Cardiac fibroblast (primary cell): ENCODE measurements at regions not wholly inside any gene's neighbourhood (a gene's known extent, or its start where the extent isn't known, plus 50 kb on each side); places are given as distances from the start of the nearest gene placed in this dataset.

Source experiments
- DNase-seq, 2 donors: peaks; one replicate each; pipeline versions ENCODE4 v3.0.0 to v3.0.0-alpha.2; 2010; ENCODE audit warnings: low read depth in 2 of 2
- H3K4me3 ChIP-seq, 2 donors: replicated peaks in 1 of 2; 1 replicate in 1 of 2; 2 replicates in 1 of 2; pipeline ENCODE4 v1.5.1; 2011; ENCODE audit warnings: low read depth in 2 of 2, low read length in 2 of 2, mild to moderate bottlenecking in 2 of 2, moderate library complexity in 1 of 2
- TF ChIP-seq, protein P1 (sequence below): IDR thresholded peaks from one replicate; pipeline ENCODE4 v1.5.1; 2011; ENCODE audit warnings: low read depth, mild to moderate bottlenecking, low read length, inconsistent platforms

DNA sequence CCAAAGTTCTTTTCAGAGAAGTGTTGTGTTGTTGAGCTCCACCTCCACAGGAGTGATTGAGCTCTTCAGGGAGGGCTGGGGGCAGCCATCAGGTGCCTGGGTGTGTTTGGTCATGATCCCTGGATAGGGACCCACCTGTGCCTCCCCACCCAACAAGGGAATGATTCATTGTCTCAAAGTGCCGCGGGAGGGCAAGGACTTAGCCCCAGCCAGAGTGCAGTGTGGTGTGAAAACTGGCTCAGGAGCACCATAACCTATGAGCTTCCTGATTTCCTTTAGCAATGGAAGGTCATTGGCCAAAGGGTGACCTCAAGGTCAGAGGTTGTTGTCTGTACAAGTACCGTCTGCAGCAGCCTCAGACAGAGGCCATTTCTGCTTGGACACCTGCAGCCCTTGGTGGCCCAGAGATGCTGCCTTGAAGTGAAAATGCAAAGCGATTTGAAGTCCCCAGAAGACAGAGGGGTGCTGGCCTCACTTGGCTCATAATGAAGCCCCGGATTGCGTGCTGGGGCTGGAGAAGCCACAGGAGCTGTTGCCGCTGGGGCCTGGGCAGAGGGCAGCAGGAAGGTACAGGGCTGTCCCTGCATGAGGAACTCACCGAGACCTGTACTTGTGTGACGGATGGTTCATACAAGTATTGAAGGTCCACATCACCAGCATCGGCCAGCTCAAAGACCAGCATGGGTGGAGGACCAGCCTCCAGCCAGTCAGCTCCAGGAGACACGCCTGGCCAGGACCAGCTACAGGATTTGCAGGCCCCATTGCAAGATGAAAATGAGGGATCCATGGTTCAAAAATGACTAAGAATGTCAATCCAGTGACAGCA is 100.6 kb upstream of the DUSP22 start:
- no peak for DNase-seq
- no peak overlapping the region for H3K4me3 ChIP-seq
- TF ChIP-seq, protein P1, sequence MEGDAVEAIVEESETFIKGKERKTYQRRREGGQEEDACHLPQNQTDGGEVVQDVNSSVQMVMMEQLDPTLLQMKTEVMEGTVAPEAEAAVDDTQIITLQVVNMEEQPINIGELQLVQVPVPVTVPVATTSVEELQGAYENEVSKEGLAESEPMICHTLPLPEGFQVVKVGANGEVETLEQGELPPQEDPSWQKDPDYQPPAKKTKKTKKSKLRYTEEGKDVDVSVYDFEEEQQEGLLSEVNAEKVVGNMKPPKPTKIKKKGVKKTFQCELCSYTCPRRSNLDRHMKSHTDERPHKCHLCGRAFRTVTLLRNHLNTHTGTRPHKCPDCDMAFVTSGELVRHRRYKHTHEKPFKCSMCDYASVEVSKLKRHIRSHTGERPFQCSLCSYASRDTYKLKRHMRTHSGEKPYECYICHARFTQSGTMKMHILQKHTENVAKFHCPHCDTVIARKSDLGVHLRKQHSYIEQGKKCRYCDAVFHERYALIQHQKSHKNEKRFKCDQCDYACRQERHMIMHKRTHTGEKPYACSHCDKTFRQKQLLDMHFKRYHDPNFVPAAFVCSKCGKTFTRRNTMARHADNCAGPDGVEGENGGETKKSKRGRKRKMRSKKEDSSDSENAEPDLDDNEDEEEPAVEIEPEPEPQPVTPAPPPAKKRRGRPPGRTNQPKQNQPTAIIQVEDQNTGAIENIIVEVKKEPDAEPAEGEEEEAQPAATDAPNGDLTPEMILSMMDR = no peak

DNA sequence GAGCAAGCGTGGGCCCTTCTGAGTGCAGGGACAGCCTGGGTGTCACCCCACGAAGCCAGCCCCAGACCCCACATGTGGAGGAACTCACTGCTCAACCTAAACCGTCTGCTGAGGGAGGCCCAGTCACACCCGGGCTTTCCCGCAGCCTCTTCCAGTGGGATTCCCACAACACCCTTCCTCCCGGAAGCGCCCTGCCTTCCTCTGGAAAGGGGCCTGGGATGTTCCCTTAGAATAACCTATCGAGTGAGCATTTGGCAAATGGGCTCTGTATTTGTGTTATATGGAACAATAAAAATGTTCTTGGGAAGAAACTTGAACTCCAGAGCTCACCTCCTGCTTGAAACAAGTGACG is 100.0 kb upstream of the DUSP22 start:
- TF ChIP-seq, protein P1 = no peak
- no peak for DNase-seq
- H3K4me3 ChIP-seq = no peak overlapping the region

DNA sequence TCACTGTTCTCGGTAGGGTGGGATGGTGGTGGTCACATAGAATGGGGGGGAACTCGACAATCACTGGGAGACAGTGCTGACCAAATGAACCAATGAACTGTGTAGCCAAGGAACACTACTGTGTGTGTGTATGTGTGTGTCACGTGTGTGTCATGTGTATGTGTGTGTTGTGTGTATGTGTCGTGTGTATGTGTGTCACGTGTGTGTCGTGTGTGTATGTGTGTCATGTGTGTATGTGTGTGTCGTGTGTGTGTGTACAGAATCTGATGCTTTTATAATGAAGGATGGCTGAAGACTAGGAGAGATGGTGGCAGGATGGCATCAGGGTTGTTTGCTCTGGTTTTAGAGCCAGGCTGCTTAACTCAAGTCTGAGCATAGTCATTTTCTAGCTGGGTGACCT is 99.1 kb upstream of the DUSP22 start:
- TF ChIP-seq, protein P1 = no peak
- no peak for DNase-seq
- no peak overlapping the region for H3K4me3 ChIP-seq

DNA sequence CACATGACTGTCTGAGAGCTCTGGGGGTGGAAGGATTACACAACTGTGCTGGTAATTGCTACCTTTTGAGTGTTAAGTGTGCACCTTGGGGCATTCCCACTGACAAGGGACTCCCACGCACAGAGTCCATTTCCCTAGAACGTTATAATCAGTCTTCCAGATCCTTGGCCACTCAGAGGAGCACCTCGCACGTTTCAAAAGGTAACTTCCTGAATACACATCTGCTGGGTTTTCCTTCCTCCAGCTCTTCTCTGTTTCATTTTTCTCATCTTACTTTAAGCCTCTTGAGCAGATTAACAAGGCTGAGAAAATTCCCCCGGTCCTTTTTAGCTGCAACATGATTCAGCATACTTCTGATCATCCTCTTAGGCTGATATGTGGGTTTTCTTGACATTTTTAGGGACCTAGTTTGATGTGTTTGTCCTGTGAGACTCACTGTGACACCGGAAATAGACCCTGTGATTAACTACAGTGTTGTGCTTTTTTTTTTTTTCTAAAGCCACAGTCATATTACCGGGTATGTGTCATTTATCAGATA is 98.4 kb upstream of the DUSP22 start:
- TF ChIP-seq, protein P1 = no peak
- DNase-seq = no peak
- no peak overlapping the region for H3K4me3 ChIP-seq

DNA sequence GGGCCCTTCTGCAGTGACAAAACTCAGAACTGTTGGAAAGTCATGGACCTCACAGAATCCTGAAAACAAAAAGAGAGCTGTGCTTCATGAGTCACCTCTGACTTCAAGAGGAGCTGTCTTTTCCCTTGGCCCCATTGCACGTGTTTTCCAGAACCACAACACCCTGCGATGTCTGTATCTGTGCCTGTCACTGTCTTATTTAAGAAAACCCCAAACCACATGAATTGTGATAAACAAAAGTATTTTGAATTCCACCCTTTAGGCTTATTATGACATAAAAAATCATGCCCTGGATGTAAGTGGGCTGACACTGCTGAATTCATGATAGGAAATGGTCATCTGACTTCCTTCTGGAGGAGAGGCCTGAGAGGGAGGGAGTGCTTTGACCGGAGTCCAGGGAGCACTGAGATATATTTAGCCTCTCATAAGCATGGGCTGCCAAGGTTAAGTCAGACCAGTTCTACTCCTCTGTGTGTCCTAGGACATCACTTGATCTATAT is 96.4 kb upstream of the DUSP22 start:
- H3K4me3 ChIP-seq = no peak overlapping the region
- DNase-seq = peak in 1 of 2 donors; percentile 67
- TF ChIP-seq, protein P1 = no peak

DNA sequence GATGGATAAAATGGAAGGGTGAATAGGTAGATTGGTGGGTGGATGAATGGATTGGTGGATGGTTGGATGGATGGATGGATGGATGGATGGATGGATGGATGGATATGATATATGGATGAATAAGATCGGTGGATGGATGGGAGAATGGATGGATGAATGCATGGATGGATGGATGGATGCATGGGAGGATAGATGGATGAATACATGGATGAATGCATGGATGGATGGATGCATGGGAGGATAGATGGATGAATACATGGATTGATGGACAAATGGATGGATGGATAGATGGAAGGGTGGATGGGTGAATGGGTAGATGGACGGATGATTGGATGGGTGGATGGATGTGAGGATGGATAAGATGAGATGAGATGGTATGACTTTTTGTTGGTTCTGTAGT is 95.7 kb upstream of the DUSP22 start:
- no peak for DNase-seq
- TF ChIP-seq, protein P1 = no peak
- H3K4me3 ChIP-seq = no peak overlapping the region
